Epithelial cell of esophagus (primary cell): ENCODE measurements at regions not wholly inside any gene's neighbourhood (a gene's known extent, or its start where the extent isn't known, plus 50 kb on each side); places are given as distances from the start of the nearest gene placed in this dataset.

Experiments
- DNase-seq: peaks from one replicate; pipeline ENCODE4 v3.0.0; 2010; ENCODE audit warnings: low read depth
- H3K4me3 ChIP-seq: 2 replicates; pipeline ENCODE4 v1.5.1; 2011; ENCODE audit warnings: mild to moderate bottlenecking, low read length, control low read depth
- CTCF ChIP-seq: IDR thresholded peaks from 2 replicates; pipeline ENCODE4 v1.5.1; 2011; ENCODE audit warnings: low read depth, mild to moderate bottlenecking, low read length, control low read depth, inconsistent platforms; ENCODE audit not compliant: insufficient read depth; ENCODE audit errors: missing control alignments

- DNase-seq: peak; percentile 82
- H3K4me3 ChIP-seq: no peak overlapping the region
- TF ChIP-seq CTCF: no peak
These were observed 335.0 kb downstream of the TGFB2 start for GRCh38 chr1:218679988-218680748.

DNA sequence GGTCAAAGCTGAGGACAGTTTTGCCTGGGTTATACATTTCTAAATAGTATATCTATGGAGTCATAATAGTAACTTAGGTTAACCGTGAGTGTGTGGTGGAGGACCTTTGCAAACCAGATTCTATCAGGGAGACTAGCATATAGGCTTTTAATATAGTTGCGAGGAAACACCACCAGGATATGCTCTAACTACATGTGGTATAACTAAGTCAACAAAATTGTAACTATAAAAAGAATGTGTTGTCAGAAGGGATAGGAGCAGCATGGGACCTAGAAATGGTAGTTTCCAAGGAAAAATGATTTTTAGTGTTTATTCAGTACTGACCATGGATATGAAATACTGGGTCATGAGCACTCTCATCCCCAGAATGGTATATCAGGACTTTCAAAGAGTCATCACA is 338.1 kb downstream of the TGFB2 start:
- no peak overlapping the region for H3K4me3 ChIP-seq
- no peak for TF ChIP-seq CTCF
- DNase-seq: no peak

GRCh38 chr1:218686258-218686657 is 341.1 kb downstream of the TGFB2 start:
- no peak overlapping the region for H3K4me3 ChIP-seq
- TF ChIP-seq CTCF: no peak
- DNase-seq: peak; percentile 25

DNA sequence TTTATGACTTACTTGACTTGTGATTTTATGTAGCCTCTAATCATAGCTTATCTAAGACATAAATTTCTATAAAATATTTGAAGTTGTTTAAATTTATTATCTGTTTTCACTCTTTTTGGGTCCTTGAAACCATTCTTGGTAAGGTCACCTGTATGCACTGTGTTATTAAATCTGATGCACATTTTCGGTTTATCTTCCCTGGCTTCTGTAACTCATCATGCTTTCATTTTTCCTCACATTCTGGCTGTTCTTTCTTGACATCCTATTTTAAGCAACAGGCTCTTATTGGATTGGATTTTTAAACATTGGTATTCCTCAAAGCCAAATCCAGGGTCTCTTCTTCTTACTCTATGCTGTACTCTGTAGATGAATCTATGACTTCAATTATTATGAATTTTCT is 341.6 kb downstream of the TGFB2 start:
- no peak for TF ChIP-seq CTCF
- no peak overlapping the region for H3K4me3 ChIP-seq
- DNase-seq: no peak

GRCh38 chr1:218692808-218693207 is 347.7 kb downstream of the TGFB2 start:
- DNase-seq: no peak
- TF ChIP-seq CTCF: no peak
- H3K4me3 ChIP-seq: no peak overlapping the region

GRCh38 chr1:218693599-218693998 is 348.5 kb downstream of the TGFB2 start:
- H3K4me3 ChIP-seq: no peak overlapping the region
- TF ChIP-seq CTCF: no peak
- DNase-seq: no peak

GRCh38 chr1:218694085-218694484 is 348.9 kb downstream of the TGFB2 start:
- H3K4me3 ChIP-seq: no peak overlapping the region
- DNase-seq: no peak
- no peak for TF ChIP-seq CTCF
